ENCODE measurements at regions not wholly inside any gene's neighbourhood (a gene's known extent, or its start where the extent isn't known, plus 50 kb on each side); places are given as distances from the start of the nearest gene placed in this dataset.
A peak's percentile ranks its signal among the peaks of the same experiment; 100 is the strongest.
"Not testable (repeated sequence)": the region's sequence is repeated elsewhere in the genome, so short reads cannot be mapped to it uniquely, and the experiment has no call there.

GRCh38 chr6:17212546-17213371 is 68.4 kb upstream of the RBM24 start:
- H3K9me3 Mint-ChIP-seq: peaks cover 11% of the 10 kb centered on the region
- H3K4me3 Mint-ChIP-seq: peak overlapping the region; percentile 38
- DNase-seq (ENCODE audit: low spot score in 2 of 2, unreplicated experiment in 2 of 2): peak in 1 of 2 experiments; percentile 39
- H3K36me3 Mint-ChIP-seq: peaks cover 5% of the 10 kb centered on the region
- peaks cover 13% of the 10 kb centered on the region for H3K4me1 Mint-ChIP-seq
- TF ChIP-seq, protein P1, sequence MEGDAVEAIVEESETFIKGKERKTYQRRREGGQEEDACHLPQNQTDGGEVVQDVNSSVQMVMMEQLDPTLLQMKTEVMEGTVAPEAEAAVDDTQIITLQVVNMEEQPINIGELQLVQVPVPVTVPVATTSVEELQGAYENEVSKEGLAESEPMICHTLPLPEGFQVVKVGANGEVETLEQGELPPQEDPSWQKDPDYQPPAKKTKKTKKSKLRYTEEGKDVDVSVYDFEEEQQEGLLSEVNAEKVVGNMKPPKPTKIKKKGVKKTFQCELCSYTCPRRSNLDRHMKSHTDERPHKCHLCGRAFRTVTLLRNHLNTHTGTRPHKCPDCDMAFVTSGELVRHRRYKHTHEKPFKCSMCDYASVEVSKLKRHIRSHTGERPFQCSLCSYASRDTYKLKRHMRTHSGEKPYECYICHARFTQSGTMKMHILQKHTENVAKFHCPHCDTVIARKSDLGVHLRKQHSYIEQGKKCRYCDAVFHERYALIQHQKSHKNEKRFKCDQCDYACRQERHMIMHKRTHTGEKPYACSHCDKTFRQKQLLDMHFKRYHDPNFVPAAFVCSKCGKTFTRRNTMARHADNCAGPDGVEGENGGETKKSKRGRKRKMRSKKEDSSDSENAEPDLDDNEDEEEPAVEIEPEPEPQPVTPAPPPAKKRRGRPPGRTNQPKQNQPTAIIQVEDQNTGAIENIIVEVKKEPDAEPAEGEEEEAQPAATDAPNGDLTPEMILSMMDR (IDR thresholded peaks at IDR 0.05; ENCODE audit: unreplicated experiment): no peak
- peak overlapping the region; percentile 83 for H3K27ac Mint-ChIP-seq
- no peaks in the 10 kb centered on the region for H3K27me3 Mint-ChIP-seq (ENCODE audit: low read depth)

DNA sequence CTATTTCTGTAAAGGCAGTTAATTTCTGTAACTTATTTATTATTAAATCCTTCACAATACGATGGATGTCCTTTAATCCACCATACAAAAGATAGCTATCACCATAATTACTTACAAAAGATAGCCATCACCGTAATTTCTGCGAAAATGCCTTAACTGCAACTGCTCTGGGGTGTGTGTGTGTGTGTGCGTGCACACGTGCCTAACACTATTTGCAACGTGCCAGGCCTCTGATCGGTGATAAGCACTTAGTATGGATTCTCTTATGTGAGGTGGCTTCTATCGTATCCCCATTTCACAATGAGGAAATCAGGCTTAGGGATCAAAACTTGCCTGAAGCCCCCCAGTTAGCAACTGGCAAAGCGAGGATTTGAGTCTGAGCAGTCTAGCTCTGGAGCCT is 67.1 kb upstream of the RBM24 start:
- Mint-ChIP-seq H3K27me3 (ENCODE audit: low read depth) (no peaks in the 10 kb centered on the region), H3K36me3 (peaks cover 5% of the 10 kb centered on the region), H3K27ac (no peak overlapping the region), H3K4me1 (peaks cover 13% of the 10 kb centered on the region), H3K9me3 (peaks cover 11% of the 10 kb centered on the region), H3K4me3 (no peak overlapping the region)
- DNase-seq (ENCODE audit: low spot score in 2 of 2, unreplicated experiment in 2 of 2): no peak
- TF ChIP-seq, protein P1 (IDR thresholded peaks at IDR 0.05; ENCODE audit: unreplicated experiment): no peak

DNA sequence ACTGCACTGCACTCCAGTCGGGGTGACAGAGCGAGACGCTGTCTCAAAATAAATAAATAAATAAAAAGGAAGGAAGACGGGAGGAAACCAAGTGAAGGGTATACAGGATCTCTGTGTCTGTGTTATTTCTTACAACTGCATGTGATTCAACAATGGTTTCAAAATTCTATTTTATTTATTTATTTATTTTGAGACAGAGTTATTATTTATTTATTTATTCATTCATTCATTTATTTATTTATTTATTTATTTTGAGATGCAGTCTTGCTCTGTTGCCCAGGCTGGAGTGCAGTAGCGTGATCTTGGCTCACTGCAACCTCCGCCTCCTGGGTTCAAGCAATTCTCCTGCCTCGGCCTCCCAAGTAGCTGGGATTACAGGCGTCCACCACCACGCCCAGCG is 64.2 kb upstream of the RBM24 start:
- H3K9me3 Mint-ChIP-seq; DNase-seq (ENCODE audit: low spot score in 2 of 2, unreplicated experiment in 2 of 2); H3K36me3 Mint-ChIP-seq; H3K27me3 Mint-ChIP-seq (ENCODE audit: low read depth); H3K27ac Mint-ChIP-seq; H3K4me3 Mint-ChIP-seq: not testable (repeated sequence)
- H3K4me1 Mint-ChIP-seq: peaks cover 13% of the 10 kb centered on the region

DNA sequence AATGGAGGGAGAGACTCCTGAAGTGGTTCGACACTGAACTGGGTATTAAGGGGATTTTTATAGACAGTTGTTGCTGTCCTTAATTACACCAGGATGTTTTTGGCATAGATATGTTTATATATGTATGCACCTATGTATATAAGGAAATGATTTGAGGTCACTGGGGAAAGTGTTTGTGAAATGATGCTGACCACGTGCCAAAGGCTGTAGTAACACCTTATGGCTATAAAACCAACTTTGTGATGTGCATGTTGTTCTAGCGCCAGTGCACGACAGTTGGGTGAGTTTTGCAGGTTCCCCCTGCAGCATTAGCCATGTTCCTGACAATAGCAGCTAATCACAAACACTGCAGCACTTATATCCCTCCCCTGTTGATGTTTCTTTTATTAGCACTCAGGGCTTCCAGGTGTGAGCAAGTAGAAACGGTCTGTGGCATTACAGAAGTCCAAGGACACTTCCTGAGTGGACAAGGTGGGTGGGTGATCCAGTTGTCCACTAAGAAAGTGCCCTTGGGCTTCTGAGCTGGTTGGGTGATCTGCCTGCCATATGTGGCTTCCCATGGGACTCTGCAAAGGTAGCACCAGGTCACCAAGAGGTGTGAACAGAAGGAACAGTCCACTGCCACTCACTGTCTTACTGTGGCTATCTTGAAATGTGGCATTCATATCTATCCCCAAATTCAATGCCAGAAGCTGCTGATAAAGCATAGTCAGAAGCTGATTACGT is 63.0 kb upstream of the RBM24 start:
- TF ChIP-seq, protein P1 (IDR thresholded peaks at IDR 0.05; ENCODE audit: unreplicated experiment): no peak
- H3K27ac Mint-ChIP-seq: no peak overlapping the region
- no peak for DNase-seq (ENCODE audit: low spot score in 2 of 2, unreplicated experiment in 2 of 2)
- peaks cover 4% of the 10 kb centered on the region for H3K4me1 Mint-ChIP-seq
- peaks cover 5% of the 10 kb centered on the region for H3K36me3 Mint-ChIP-seq
- no peak overlapping the region for H3K4me3 Mint-ChIP-seq
- peaks cover 7% of the 10 kb centered on the region for H3K9me3 Mint-ChIP-seq
- no peaks in the 10 kb centered on the region for H3K27me3 Mint-ChIP-seq (ENCODE audit: low read depth)

DNA sequence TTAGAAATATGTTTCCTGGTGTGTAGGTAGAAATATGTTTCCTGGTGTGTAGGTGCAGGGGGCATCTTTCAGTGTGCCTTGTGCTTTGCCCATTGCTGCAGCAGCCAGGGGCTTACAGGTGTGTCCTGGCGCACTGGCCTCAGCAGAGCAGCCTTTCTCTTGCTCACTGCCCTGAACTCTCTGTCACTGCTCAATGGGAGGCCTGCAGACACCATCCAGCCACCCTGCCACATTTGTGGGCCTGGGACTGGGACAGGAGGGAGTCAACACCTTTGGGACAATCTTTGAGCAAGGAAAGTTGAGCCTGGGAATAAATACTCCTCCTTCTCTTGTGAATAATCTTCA is 62.4 kb upstream of the RBM24 start:
- peaks cover 5% of the 10 kb centered on the region for H3K36me3 Mint-ChIP-seq
- no peak for DNase-seq (ENCODE audit: low spot score in 2 of 2, unreplicated experiment in 2 of 2)
- H3K4me1 Mint-ChIP-seq: peaks cover 1% of the 10 kb centered on the region
- peaks cover 7% of the 10 kb centered on the region for H3K9me3 Mint-ChIP-seq
- TF ChIP-seq, protein P1 (IDR thresholded peaks at IDR 0.05; ENCODE audit: unreplicated experiment): no peak
- H3K27ac Mint-ChIP-seq: no peak overlapping the region
- no peak overlapping the region for H3K4me3 Mint-ChIP-seq
- no peaks in the 10 kb centered on the region for H3K27me3 Mint-ChIP-seq (ENCODE audit: low read depth)

DNA sequence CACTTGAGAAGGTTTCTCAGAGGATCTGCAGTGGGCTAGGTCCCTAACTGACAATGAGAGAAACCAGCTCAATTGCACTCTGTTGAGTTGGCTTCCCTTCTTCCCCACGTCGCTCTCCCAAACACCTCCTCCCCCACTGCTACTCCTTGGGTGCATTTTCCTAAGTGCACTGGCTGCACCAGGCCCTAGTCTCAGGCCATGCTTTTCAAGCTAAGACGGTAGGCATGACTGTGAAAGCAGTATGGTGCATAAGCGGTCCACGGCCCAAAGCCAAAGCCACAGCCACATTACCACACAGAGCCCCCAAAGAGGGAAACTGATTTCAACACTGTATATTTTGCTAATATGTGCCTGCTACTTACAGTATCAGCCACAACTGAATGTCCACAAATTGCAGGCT is 62.1 kb upstream of the RBM24 start:
- Mint-ChIP-seq H3K27me3 (ENCODE audit: low read depth) (no peaks in the 10 kb centered on the region), H3K4me3 (no peak overlapping the region), H3K9me3 (peaks cover 11% of the 10 kb centered on the region), H3K27ac (no peak overlapping the region), H3K36me3 (peaks cover 5% of the 10 kb centered on the region), H3K4me1 (no peaks in the 10 kb centered on the region)
- no peak for DNase-seq (ENCODE audit: low spot score in 2 of 2, unreplicated experiment in 2 of 2)
- TF ChIP-seq, protein P1 (IDR thresholded peaks at IDR 0.05; ENCODE audit: unreplicated experiment): no peak

Measured in mesothelial cell of epicardium (in vitro differentiated cells).